ENCODE measurements at regions not wholly inside any gene's neighbourhood (a gene's known extent, or its start where the extent isn't known, plus 50 kb on each side); places are given as distances from the start of the nearest gene placed in this dataset.

GRCh38 chr7:122944682-122945303, 50.7 kb downstream of the TAS2R16 start:
- Mint-ChIP-seq H3K4me1 (ENCODE audit: unreplicated experiment) (peaks cover 15% of the 10 kb centered on the region), H3K9me3 (ENCODE audit: unreplicated experiment) (no peaks in the 10 kb centered on the region), H3K27me3 (ENCODE audit: unreplicated experiment) (peaks cover 1% of the 10 kb centered on the region), H3K36me3 (ENCODE audit: low read depth, unreplicated experiment) (no peaks in the 10 kb centered on the region), H3K4me3 (ENCODE audit: unreplicated experiment) (no peak overlapping the region), H3K27ac (ENCODE audit: unreplicated experiment) (no peak overlapping the region)
- no peak for TF ChIP-seq CTCF (IDR thresholded peaks at IDR 0.05; ENCODE audit: unreplicated experiment)
- DNase-seq (ENCODE audit: low spot score) = no peak

- peaks cover 15% of the 10 kb centered on the region for H3K4me1 Mint-ChIP-seq (ENCODE audit: unreplicated experiment)
- peak overlapping the region; percentile 96 for H3K27ac Mint-ChIP-seq (ENCODE audit: unreplicated experiment)
- peaks cover 1% of the 10 kb centered on the region for H3K27me3 Mint-ChIP-seq (ENCODE audit: unreplicated experiment)
- H3K36me3 Mint-ChIP-seq (ENCODE audit: low read depth, unreplicated experiment) = no peaks in the 10 kb centered on the region
- H3K4me3 Mint-ChIP-seq (ENCODE audit: unreplicated experiment) = no peak overlapping the region
- no peaks in the 10 kb centered on the region for H3K9me3 Mint-ChIP-seq (ENCODE audit: unreplicated experiment)
- TF ChIP-seq CTCF (IDR thresholded peaks at IDR 0.05; ENCODE audit: unreplicated experiment) = no peak
- DNase-seq (ENCODE audit: low spot score) = no peak
These were observed 52.7 kb downstream of the TAS2R16 start for GRCh38 chr7:122942765-122943164.

- DNase-seq (ENCODE audit: low spot score) = peak; percentile 15
- H3K4me1 Mint-ChIP-seq (ENCODE audit: unreplicated experiment) = peaks cover 15% of the 10 kb centered on the region
- peak overlapping the region; percentile 96 for H3K27ac Mint-ChIP-seq (ENCODE audit: unreplicated experiment)
These were observed 53.4 kb downstream of the TAS2R16 start for GRCh38 chr7:122942059-122942458.

More at GRCh38 chr7:122942059-122942458, 53.4 kb downstream of the TAS2R16 start:
- Mint-ChIP-seq H3K9me3 (ENCODE audit: unreplicated experiment) (no peaks in the 10 kb centered on the region), H3K27me3 (ENCODE audit: unreplicated experiment) (peaks cover 1% of the 10 kb centered on the region), H3K4me3 (ENCODE audit: unreplicated experiment) (no peak overlapping the region), H3K36me3 (ENCODE audit: low read depth, unreplicated experiment) (no peaks in the 10 kb centered on the region)
- no peak for TF ChIP-seq CTCF (IDR thresholded peaks at IDR 0.05; ENCODE audit: unreplicated experiment)
